ENCODE measurements at regions not wholly inside any gene's neighbourhood (a gene's known extent, or its start where the extent isn't known, plus 50 kb on each side); places are given as distances from the start of the nearest gene placed in this dataset.

GRCh38 chr12:92608151-92609091, 94.4 kb upstream of the PLEKHG7 start:
- H3K27ac ChIP-seq (ENCODE audit: low read depth, low read length): no peak overlapping the region
- no peaks in the 10 kb centered on the region for H3K4me1 ChIP-seq (ENCODE audit: control insufficient read depth, insufficient read depth, low read length)
- H3K36me3 ChIP-seq (ENCODE audit: control insufficient read depth, insufficient read depth, low read length): no peaks in the 10 kb centered on the region
- no peaks in the 10 kb centered on the region for H3K27me3 ChIP-seq (ENCODE audit: control insufficient read depth, insufficient read depth, low read length)
- no peak overlapping the region for H3K4me3 ChIP-seq (ENCODE audit: low read length)
- H3K9ac ChIP-seq (ENCODE audit: low read length): no peak overlapping the region

- H3K27me3 ChIP-seq (ENCODE audit: control insufficient read depth, insufficient read depth, low read length): no peaks in the 10 kb centered on the region
Measured at GRCh38 chr12:92606956-92607355, 95.8 kb upstream of the PLEKHG7 start.

DNA sequence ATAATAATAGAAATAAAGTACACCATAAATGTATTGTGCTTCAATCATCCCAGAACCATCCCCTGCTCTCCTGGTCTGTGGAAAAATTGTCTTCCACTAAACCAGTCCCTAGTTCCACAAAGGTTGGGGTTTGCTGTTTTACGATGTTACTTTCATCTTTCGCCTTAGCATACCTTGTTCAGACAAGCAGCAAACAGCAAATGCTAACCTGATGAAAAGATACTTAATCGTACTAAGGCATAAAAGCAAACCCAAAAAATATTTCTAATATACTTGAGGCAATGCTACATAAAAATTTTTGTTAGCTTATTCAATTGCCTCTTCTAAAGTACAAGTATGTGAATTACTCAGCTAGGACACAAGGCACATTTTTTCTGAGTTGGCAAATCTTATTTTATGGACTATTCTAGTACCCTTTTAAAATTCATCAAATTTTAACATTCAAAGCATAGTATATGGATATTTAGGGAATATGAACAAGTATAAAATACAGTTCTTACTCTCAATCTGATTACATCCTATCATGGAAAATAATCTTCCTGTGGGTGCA, 97.1 kb upstream of the PLEKHG7 start:
- no peak overlapping the region for H3K27ac ChIP-seq (ENCODE audit: low read depth, low read length)
- no peaks in the 10 kb centered on the region for H3K4me1 ChIP-seq (ENCODE audit: control insufficient read depth, insufficient read depth, low read length)
- H3K36me3 ChIP-seq (ENCODE audit: control insufficient read depth, insufficient read depth, low read length): no peaks in the 10 kb centered on the region
- H3K9ac ChIP-seq (ENCODE audit: low read length): no peak overlapping the region
- no peak overlapping the region for H3K4me3 ChIP-seq (ENCODE audit: low read length)
- H3K27me3 ChIP-seq (ENCODE audit: control insufficient read depth, insufficient read depth, low read length): no peaks in the 10 kb centered on the region

More at GRCh38 chr12:92606956-92607355, 95.8 kb upstream of the PLEKHG7 start:
- no peak overlapping the region for H3K9ac ChIP-seq (ENCODE audit: low read length)
- H3K27ac ChIP-seq (ENCODE audit: low read depth, low read length): no peak overlapping the region
- no peaks in the 10 kb centered on the region for H3K4me1 ChIP-seq (ENCODE audit: control insufficient read depth, insufficient read depth, low read length)
- H3K4me3 ChIP-seq (ENCODE audit: low read length): no peak overlapping the region
- no peaks in the 10 kb centered on the region for H3K36me3 ChIP-seq (ENCODE audit: control insufficient read depth, insufficient read depth, low read length)

- no peak overlapping the region for H3K9ac ChIP-seq (ENCODE audit: low read length)
- H3K27me3 ChIP-seq (ENCODE audit: control insufficient read depth, insufficient read depth, low read length): no peaks in the 10 kb centered on the region
- H3K4me3 ChIP-seq (ENCODE audit: low read length): no peak overlapping the region
- no peak overlapping the region for H3K27ac ChIP-seq (ENCODE audit: low read depth, low read length)
- H3K36me3 ChIP-seq (ENCODE audit: control insufficient read depth, insufficient read depth, low read length): no peaks in the 10 kb centered on the region
- no peaks in the 10 kb centered on the region for H3K4me1 ChIP-seq (ENCODE audit: control insufficient read depth, insufficient read depth, low read length)
Measured at GRCh38 chr12:92604786-92605185, 98.0 kb upstream of the PLEKHG7 start.

DNA sequence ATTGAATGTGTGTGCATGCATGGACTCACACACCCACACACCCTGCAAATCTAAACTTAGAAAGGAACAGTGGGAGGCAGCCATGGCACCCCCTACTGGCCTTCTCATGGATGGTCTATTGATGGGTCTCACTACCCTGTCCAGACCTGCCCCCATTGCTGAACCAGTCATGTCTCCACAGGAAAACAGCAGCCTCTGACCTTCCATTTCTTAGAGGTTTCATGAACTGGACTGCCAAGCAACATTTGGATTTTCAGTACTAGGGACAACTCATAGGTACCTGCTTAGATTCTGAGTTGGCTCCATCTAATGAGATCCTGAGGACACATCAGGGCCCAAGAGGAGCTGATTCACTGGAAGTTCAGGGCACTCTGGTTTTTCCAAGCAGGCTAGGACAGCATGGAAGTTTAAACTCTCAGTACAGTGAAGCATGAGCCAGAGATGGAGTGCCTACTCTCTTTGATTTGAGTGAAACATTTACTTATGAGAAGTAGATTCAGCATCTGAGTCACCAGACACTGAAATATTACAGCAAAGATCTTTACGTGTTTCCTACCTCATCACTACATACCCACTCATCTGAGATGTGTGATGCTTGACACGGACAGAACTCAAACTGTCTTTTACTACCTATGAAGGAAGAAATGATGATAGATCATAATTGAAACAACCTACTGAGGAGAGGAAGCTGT, 98.9 kb upstream of the PLEKHG7 start:
- Histone ChIP-seq H3K36me3 (ENCODE audit: control insufficient read depth, insufficient read depth, low read length) (no peaks in the 10 kb centered on the region), H3K9ac (ENCODE audit: low read length) (no peak overlapping the region), H3K4me3 (ENCODE audit: low read length) (no peak overlapping the region), H3K4me1 (ENCODE audit: control insufficient read depth, insufficient read depth, low read length) (no peaks in the 10 kb centered on the region), H3K27me3 (ENCODE audit: control insufficient read depth, insufficient read depth, low read length) (no peaks in the 10 kb centered on the region), H3K27ac (ENCODE audit: low read depth, low read length) (no peak overlapping the region)

- Histone ChIP-seq H3K9ac (ENCODE audit: low read length) (no peak overlapping the region), H3K27ac (ENCODE audit: low read depth, low read length) (no peak overlapping the region), H3K36me3 (ENCODE audit: control insufficient read depth, insufficient read depth, low read length) (no peaks in the 10 kb centered on the region)
Measured at GRCh38 chr12:92602930-92603623, 99.7 kb upstream of the PLEKHG7 start.

DNA sequence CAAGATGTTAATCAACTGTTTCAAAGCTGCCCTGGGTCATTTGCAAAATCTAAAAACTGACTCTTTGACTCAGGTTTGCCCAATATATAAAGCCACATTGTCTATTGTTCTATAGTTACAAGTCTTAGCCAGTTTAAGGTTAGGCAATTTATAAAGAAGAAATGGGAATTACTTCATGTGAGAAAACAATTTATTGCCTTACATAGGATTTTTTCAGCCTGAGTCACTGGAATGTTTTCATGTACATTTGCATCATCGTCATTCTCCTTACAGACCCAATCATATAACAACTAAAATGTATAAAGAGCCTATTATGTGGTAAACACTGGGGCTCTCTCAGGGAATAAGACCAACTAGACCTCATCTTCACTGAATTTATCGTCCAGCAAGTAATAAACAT, 100.3 kb upstream of the PLEKHG7 start:
- Histone ChIP-seq H3K9ac (ENCODE audit: low read length) (no peak overlapping the region), H3K36me3 (ENCODE audit: control insufficient read depth, insufficient read depth, low read length) (no peaks in the 10 kb centered on the region), H3K4me3 (ENCODE audit: low read length) (no peak overlapping the region), H3K27ac (ENCODE audit: low read depth, low read length) (no peak overlapping the region), H3K27me3 (ENCODE audit: control insufficient read depth, insufficient read depth, low read length) (no peaks in the 10 kb centered on the region), H3K4me1 (ENCODE audit: control insufficient read depth, insufficient read depth, low read length) (no peaks in the 10 kb centered on the region)

More at GRCh38 chr12:92602930-92603623, 99.7 kb upstream of the PLEKHG7 start:
- Histone ChIP-seq H3K27me3 (ENCODE audit: control insufficient read depth, insufficient read depth, low read length) (no peaks in the 10 kb centered on the region), H3K4me1 (ENCODE audit: control insufficient read depth, insufficient read depth, low read length) (no peaks in the 10 kb centered on the region), H3K4me3 (ENCODE audit: low read length) (no peak overlapping the region)

- Histone ChIP-seq H3K4me3 (ENCODE audit: low read length) (no peak overlapping the region), H3K4me1 (ENCODE audit: control insufficient read depth, insufficient read depth, low read length) (no peaks in the 10 kb centered on the region), H3K27ac (ENCODE audit: low read depth, low read length) (no peak overlapping the region), H3K27me3 (ENCODE audit: control insufficient read depth, insufficient read depth, low read length) (no peaks in the 10 kb centered on the region), H3K9ac (ENCODE audit: low read length) (no peak overlapping the region), H3K36me3 (ENCODE audit: control insufficient read depth, insufficient read depth, low read length) (no peaks in the 10 kb centered on the region)
Measured at GRCh38 chr12:92601680-92602079, 101.1 kb upstream of the PLEKHG7 start.

GRCh38 chr12:92601176-92601575, 101.6 kb upstream of the PLEKHG7 start:
- no peaks in the 10 kb centered on the region for H3K27me3 ChIP-seq (ENCODE audit: control insufficient read depth, insufficient read depth, low read length)
- H3K4me3 ChIP-seq (ENCODE audit: low read length): no peak overlapping the region
- no peak overlapping the region for H3K27ac ChIP-seq (ENCODE audit: low read depth, low read length)
- H3K4me1 ChIP-seq (ENCODE audit: control insufficient read depth, insufficient read depth, low read length): no peaks in the 10 kb centered on the region
- H3K9ac ChIP-seq (ENCODE audit: low read length): no peak overlapping the region
- no peaks in the 10 kb centered on the region for H3K36me3 ChIP-seq (ENCODE audit: control insufficient read depth, insufficient read depth, low read length)

DNA sequence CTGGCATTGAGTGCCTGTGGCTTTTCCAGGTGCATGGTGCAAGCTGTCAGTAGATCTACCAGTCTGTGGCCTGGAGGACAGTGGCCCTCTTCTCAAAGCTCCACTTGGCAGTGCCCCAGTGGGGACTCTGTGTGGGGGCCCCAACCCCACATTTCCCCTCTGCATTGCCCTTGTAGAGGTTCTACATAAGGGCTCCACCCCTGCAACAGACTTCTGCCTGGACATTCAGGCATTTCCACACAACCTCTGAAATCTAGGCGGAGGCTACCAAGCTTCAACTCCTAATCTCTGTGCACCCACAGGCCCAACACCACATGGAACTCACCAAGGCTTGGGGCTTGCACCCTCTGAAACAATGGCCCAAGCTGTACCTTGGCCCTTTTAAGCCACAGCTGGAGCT, 102.7 kb upstream of the PLEKHG7 start:
- no peaks in the 10 kb centered on the region for H3K27me3 ChIP-seq (ENCODE audit: control insufficient read depth, insufficient read depth, low read length)
- H3K36me3 ChIP-seq (ENCODE audit: control insufficient read depth, insufficient read depth, low read length): no peaks in the 10 kb centered on the region
- no peak overlapping the region for H3K9ac ChIP-seq (ENCODE audit: low read length)
- H3K27ac ChIP-seq (ENCODE audit: low read depth, low read length): no peak overlapping the region
- no peak overlapping the region for H3K4me3 ChIP-seq (ENCODE audit: low read length)
- H3K4me1 ChIP-seq (ENCODE audit: control insufficient read depth, insufficient read depth, low read length): no peaks in the 10 kb centered on the region

DNA sequence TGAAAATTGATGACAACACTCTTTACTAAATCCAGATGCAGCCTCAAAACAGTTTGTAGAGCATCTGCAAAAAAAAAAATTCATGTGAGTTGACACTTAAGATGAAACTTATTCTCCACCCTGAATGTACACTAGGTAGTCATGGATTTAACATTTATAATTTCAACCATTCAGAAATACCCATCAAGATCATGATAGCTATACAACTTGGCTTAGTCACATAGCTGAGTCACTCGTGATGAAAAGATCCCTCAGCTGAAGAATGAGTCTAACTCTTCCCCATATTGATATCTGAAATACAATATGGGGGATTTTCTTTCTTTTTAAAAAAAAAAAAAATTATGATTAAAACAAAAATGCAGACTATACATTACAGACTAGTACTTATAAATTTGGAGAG, 104.8 kb upstream of the PLEKHG7 start:
- H3K36me3 ChIP-seq (ENCODE audit: control insufficient read depth, insufficient read depth, low read length): no peaks in the 10 kb centered on the region
- H3K27me3 ChIP-seq (ENCODE audit: control insufficient read depth, insufficient read depth, low read length): no peaks in the 10 kb centered on the region
- H3K27ac ChIP-seq (ENCODE audit: low read depth, low read length): no peak overlapping the region
- no peaks in the 10 kb centered on the region for H3K4me1 ChIP-seq (ENCODE audit: control insufficient read depth, insufficient read depth, low read length)
- no peak overlapping the region for H3K9ac ChIP-seq (ENCODE audit: low read length)
- H3K4me3 ChIP-seq (ENCODE audit: low read length): no peak overlapping the region

- no peaks in the 10 kb centered on the region for H3K36me3 ChIP-seq (ENCODE audit: control insufficient read depth, insufficient read depth, low read length)
- H3K27ac ChIP-seq (ENCODE audit: low read depth, low read length): no peak overlapping the region
- H3K4me3 ChIP-seq (ENCODE audit: low read length): no peak overlapping the region
Measured at GRCh38 chr12:92597118-92597517, 105.7 kb upstream of the PLEKHG7 start.

More at GRCh38 chr12:92597118-92597517, 105.7 kb upstream of the PLEKHG7 start:
- no peaks in the 10 kb centered on the region for H3K4me1 ChIP-seq (ENCODE audit: control insufficient read depth, insufficient read depth, low read length)
- no peak overlapping the region for H3K9ac ChIP-seq (ENCODE audit: low read length)
- H3K27me3 ChIP-seq (ENCODE audit: control insufficient read depth, insufficient read depth, low read length): no peaks in the 10 kb centered on the region

All from rectal smooth muscle tissue (tissue), 1 donor.